ENCODE measurements at regions not wholly inside any gene's neighbourhood (a gene's known extent, or its start where the extent isn't known, plus 50 kb on each side); places are given as distances from the start of the nearest gene placed in this dataset.
"Not testable (repeated sequence)": the region's sequence is repeated elsewhere in the genome, so short reads cannot be mapped to it uniquely, and the experiment has no call there.

DNA sequence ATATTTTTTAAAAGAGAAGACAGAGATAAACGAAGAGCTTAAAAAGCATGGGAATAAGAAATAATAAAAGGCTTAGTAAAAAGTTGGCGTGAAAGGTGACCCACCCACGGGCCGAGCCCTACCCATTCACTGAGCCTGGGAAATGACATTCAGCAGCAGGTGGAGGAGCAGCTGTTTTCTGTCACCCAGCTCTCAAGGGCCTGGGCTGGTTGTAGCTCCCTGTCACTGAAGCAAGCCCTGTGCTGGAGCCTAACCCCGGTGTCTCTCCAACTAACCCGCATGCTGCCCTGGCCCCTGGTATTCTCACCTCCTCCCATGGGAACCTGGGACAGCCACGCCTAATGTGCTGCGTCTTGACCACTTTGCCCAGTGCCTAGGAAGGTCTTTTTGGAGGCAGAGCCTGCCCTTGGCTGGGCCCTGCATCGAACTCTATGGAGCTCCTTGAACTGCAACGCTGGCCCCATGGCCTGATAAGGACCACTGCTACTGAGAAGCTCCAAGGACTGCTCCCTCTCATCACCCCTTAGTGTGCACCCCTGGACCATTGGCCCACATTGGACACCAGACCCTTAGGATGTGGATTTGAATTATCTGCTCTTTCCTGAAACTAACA is 68.8 kb upstream of the IYD start:
- H3K27me3 ChIP-seq = no peaks in the 10 kb centered on the region
- no peaks in the 10 kb centered on the region for H3K36me3 ChIP-seq
- DNase-seq = no peak
- H3K9me3 ChIP-seq = peaks cover 12% of the 10 kb centered on the region
- no peak overlapping the region for H3K4me3 ChIP-seq

DNA sequence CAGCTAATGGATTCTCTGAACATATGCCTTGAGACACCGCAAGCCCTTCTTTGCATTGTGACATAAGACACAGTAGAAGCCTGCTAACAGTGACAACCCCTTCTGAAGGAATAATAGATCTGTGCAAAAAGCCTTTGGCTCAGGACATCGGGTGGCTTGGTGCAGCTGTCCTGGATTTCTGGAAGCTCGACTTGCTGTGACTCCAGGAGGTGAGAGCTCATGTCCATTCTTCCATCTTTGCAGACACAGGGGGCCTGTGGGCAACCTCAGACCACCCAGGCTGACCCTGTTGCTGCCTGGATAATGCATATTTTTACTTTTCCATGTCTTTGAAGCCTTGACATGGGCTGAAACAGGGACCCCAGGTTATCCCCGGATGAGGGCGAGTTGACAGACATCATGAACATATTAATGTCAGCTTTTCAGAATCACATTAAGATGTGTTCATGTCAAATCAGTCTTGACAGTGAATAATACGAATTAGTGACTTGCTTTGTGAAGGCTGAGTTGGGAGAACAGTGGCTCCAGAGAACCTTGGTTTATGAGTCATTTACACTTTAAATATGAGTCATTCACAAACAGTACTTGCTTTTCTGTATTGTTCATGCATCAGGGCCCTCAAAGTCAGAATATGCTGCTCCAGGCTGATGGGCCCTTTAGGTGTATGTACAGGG is 66.8 kb upstream of the IYD start:
- H3K36me3 ChIP-seq = no peaks in the 10 kb centered on the region
- no peaks in the 10 kb centered on the region for H3K27me3 ChIP-seq
- H3K4me3 ChIP-seq = no peak overlapping the region
- DNase-seq = peak; percentile 23
- H3K9me3 ChIP-seq = peaks cover 10% of the 10 kb centered on the region

DNA sequence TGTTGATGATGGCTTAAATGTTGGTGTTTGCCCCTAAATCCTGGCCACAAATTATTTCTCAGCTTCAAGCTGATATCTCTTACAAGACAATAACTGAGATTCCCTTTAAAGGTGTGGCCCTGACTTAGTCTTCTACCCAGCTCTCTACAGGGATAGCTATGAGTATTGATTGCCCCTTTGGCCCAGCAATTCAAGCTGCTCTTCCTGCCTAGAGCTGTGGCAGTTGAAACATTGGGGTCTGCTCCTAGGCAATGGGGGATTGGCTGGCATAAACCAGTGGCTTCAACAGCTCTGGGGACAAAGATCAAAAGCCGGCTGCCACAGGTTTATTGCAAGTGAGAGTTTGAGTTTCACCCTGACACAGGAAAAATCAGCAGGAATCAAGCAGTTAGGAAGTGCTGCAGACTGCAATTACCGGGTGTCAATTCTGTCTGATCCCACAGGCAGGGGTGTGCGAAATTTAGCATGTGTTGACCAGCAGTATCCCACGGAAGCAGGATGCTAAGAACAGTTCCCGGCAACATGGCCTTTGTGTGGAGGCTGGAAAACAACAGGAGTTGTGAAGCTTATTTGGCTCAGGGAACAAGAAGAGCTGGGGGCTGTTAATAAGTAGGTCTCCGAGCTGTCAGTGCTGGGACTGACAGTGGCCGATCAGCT is 66.2 kb upstream of the IYD start:
- no peaks in the 10 kb centered on the region for H3K27me3 ChIP-seq
- no peak overlapping the region for H3K4me3 ChIP-seq
- no peaks in the 10 kb centered on the region for H3K36me3 ChIP-seq
- peaks cover 4% of the 10 kb centered on the region for H3K9me3 ChIP-seq
- no peak for DNase-seq

DNA sequence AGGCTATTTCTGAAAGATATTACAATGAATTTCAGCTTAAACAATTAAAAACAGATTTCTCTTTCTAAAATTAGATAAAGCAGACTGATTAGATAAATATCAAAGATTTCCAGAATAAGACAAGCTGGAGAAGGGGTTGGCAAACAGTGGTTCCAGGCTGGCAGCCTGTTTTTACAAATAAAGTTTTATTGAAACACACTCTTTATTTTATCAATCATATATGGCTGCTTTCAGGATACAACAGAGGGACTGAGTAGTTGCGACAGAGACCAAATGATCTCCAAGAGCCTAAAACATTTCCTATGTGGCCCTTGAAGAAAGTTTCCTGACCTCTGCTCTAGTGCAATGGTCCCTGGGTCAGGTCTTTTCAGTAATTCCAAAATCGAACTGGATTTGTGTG is 65.6 kb upstream of the IYD start:
- Histone ChIP-seq H3K9me3 (no peaks in the 10 kb centered on the region), H3K4me3 (no peak overlapping the region)
- DNase-seq = no peak

DNA sequence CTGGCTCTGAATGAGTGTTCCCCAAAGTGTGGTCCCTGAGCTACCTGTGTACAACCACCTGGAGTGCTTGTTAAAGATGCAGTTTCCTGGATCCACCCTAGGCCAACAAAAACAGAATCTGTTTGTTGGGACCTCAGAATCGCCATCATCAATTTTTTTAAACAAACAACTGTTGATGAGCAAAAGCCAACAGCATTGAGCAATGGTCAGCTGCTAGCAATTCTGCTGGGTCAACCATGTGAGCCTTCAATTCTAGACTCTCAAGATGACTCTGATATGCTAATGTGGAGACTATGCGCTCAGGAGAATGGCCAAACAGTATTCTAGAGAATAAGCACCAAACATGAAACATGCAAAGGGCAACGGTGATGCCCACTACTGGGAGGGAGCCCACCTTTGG is 64.4 kb upstream of the IYD start:
- Histone ChIP-seq H3K36me3 (no peaks in the 10 kb centered on the region), H3K27me3 (no peaks in the 10 kb centered on the region), H3K4me3 (no peak overlapping the region), H3K9me3 (no peaks in the 10 kb centered on the region)
- DNase-seq = no peak

More for the DNA sequence above, 65.6 kb upstream of the IYD start:
- Histone ChIP-seq H3K36me3 (no peaks in the 10 kb centered on the region), H3K27me3 (no peaks in the 10 kb centered on the region)

DNA sequence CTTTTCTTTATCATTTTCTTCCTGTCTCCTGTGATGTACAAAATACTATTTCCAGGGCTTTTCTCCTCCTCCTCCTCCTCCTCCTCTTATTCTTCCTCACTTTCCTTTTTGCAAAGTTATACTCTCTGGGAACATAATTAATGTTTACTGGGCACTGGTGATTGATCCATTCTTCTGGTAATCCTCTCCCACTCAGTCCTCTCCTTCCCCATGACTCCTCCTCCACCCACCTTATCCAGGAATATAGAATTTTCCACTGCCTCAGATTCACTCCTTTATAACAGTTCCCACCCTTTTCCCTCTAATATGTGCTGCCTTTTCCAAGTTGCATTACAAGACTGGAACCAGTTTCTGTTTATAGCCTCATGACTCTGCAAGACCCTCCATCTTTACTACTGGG is 62.5 kb upstream of the IYD start:
- Histone ChIP-seq H3K9me3 (no peaks in the 10 kb centered on the region), H3K27me3 (no peaks in the 10 kb centered on the region), H3K36me3 (no peaks in the 10 kb centered on the region), H3K4me3 (no peak overlapping the region)
- DNase-seq = no peak

DNA sequence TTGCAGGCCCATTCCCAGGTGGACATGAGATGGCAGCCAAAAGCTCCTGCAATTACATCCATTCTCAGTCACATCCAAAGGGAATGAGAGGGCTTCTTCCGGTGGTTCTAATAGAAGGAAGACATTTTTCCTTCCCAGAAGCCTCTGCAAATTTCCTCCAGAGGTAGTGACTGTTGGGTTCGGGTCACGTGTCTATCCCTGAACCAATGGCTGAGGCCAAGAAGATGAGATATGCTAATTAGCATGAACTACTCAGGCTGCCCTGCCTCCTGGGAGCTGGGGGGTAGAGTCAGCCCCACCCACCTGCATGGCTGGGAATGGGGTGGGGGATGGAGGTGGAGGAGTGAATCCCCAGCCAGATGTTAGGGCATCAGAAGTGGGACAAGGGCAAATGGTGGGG is 61.3 kb upstream of the IYD start:
- Histone ChIP-seq H3K36me3 (no peaks in the 10 kb centered on the region), H3K27me3 (no peaks in the 10 kb centered on the region), H3K9me3 (no peaks in the 10 kb centered on the region), H3K4me3 (no peak overlapping the region)
- no peak for DNase-seq

DNA sequence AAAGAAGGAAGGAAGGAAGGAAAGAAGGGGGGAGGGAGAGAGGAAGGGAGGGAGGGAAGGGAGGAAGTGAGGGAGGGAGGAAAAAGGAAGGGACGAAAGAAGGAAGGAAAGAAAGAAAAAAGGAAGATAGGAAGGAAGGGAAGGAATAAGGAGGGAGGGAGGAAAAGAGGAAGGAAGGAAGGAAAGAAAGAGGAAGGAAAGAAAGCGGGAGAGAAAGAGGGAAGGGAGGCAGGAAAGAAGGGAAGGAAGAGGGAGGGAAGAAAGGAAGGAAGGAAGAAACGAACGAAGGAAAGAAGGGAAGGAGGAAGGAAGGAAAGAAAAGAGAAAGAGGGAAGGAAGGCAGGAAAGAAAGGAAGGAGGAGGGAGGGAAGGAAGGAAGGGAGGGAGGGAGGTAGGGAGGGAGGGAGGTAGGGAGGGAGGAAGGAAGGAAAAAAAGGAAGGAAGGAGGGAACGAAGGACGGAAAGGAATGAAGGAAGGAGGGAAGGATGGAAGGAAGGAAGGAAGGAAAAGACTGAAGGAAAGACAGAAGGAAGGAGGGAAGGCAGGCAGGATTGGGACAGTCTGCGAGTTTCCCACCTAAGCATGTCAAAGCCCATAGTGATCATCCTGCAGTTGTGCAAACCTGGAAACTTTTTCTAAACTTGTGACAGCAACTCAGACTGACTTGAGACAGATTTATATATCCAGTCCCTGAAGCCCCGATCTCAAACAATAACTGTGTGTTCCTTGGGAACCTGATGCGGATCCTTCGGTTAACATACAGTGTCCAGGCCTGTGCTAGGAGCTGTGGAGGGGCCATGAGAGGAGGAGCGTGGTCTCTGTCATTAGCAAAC is 59.8 kb upstream of the IYD start:
- Histone ChIP-seq H3K27me3 (no peaks in the 10 kb centered on the region), H3K9me3 (no peaks in the 10 kb centered on the region), H3K36me3 (no peaks in the 10 kb centered on the region), H3K4me3 (no peak overlapping the region)
- DNase-seq = no peak

DNA sequence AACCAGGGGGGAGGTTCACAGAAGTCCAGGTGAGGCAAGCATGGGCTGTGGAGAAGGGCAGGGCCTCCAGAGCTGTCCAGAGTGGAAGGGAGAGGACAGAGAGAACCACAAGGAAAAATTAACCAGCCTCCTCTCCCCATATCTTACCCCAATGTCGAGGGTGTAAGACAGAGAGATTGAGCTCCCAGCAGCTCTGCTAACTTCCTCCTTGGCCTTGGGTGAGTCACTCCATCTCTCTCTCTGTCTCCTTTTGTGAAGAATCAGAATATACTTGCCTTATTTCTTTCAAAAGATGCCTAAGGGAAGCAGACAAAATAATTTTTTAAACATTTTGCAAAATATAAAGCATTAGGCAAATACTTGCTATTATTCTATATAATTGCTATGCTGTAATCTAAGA is 58.3 kb upstream of the IYD start:
- no peak for DNase-seq
- H3K27me3 ChIP-seq = no peaks in the 10 kb centered on the region
- H3K36me3 ChIP-seq = no peaks in the 10 kb centered on the region
- H3K9me3 ChIP-seq = no peaks in the 10 kb centered on the region
- no peak overlapping the region for H3K4me3 ChIP-seq

DNA sequence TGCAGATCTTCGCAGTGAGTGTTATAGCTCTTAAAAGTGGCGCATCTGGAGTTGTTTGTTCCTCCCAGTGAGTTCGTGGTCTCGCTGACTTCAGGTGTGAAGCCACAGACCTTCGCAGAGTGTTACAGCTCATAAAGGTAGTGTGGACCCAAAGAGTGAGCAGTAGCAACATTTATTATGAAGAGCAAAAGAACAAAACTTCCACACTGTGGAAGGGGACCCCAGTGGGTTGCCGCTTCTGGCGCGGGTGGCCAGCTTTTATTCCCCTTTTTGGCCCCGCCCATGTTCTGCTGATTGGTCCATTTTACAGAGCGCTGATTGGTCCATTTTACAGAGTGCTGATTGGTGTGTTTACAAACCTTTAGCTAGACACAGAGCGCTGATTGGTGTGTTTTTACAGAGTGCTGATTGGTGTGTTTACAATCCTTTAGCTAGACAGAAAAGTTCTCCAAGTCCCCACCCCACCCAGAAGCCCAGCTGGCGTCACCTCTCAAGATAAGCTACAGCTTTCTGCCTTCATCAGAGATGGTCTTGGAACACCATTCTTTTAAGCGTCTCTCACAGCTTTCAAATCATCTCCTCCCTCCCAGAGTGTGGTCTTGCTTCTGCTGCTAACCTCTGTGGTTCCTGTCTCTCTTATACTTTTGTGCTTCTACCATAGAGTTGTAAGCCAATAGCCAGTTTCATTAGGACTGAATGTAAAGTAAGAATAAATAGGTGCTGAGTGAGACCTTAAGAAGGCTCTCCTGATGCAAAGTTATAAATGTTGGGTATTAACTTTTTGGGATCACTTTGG is 57.5 kb upstream of the IYD start:
- not testable (repeated sequence) for DNase-seq, H3K36me3 ChIP-seq, H3K9me3 ChIP-seq, H3K4me3 ChIP-seq, H3K27me3 ChIP-seq

DNA sequence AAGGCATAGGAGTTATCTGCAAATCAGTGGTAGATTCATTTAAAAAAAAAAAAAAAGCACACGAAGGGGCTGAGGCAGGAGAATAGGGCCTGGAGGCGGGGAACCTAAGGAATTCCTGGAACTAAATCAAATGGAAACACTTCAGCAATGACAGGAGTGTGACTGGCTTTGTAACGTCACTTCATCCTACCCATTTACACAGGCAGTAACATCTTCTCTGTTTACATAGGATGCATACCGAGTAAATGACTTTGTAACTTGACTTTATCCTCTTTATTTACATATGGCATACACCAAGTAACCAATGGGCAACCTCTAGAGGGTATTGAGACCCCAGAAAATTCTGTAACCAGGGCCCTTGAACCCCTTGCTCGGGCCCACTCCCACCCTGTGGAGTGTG is 56.4 kb upstream of the IYD start:
- no peak overlapping the region for H3K4me3 ChIP-seq
- no peak for DNase-seq
- H3K9me3 ChIP-seq = no peaks in the 10 kb centered on the region
- H3K36me3 ChIP-seq = no peaks in the 10 kb centered on the region
- H3K27me3 ChIP-seq = no peaks in the 10 kb centered on the region

DNA sequence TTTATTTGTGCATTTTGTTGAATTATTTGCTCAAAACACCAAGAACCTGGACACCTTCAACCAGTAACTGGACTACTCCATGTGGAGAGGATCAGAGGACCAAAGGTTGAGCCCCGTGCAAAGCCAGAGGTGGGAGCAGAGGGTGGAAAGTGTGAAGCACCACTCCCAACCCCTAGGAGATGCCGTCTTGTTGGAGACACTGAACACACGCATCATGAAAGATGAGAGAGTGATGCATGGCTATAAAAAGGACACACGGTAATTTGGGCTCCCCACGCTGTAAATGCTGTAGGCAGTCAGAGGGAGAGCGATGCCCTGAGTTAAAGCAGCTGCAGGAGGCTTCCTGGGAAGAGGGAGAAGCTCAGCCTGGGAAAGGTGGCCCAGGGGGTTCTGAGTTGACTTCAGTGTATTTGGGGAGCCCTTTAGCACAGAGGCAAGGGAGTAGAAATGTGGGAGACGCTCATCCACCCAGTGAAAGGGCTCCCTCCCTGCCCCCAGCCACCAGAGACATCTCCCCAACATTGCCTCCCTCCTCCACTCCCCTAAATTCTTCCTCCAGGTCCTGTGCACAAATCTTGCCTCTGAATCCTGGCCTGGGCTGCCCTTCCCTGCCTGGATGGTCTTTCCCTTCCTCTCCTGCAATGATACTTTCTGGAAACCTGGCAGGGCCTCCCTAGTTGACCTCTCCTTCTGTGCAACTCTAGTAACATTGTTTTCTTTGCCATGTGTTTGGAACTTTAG is 55.8 kb upstream of the IYD start:
- Histone ChIP-seq H3K4me3 (no peak overlapping the region), H3K36me3 (no peaks in the 10 kb centered on the region), H3K9me3 (no peaks in the 10 kb centered on the region), H3K27me3 (no peaks in the 10 kb centered on the region)
- no peak for DNase-seq

DNA sequence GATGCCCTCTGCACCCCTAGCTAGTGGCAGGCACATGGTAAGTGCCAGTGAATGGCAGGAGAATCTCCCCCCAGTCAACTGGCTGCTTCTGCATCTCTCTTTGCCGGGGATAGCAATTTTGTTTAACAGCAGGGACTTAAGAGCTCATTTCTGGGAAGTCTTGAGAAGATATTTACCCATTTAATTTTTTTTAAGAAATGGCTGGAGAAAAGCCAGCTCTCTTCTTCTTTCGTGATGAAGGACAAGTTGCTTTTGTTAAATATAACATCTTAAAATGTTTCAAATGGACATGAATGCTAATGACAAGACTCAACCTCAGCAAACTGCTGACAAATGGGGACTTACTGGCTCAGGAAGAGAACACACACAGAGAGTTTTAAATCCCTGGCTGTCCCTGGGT is 55.0 kb upstream of the IYD start:
- Histone ChIP-seq H3K36me3 (no peaks in the 10 kb centered on the region), H3K27me3 (no peaks in the 10 kb centered on the region), H3K4me3 (no peak overlapping the region), H3K9me3 (no peaks in the 10 kb centered on the region)
- no peak for DNase-seq

DNA sequence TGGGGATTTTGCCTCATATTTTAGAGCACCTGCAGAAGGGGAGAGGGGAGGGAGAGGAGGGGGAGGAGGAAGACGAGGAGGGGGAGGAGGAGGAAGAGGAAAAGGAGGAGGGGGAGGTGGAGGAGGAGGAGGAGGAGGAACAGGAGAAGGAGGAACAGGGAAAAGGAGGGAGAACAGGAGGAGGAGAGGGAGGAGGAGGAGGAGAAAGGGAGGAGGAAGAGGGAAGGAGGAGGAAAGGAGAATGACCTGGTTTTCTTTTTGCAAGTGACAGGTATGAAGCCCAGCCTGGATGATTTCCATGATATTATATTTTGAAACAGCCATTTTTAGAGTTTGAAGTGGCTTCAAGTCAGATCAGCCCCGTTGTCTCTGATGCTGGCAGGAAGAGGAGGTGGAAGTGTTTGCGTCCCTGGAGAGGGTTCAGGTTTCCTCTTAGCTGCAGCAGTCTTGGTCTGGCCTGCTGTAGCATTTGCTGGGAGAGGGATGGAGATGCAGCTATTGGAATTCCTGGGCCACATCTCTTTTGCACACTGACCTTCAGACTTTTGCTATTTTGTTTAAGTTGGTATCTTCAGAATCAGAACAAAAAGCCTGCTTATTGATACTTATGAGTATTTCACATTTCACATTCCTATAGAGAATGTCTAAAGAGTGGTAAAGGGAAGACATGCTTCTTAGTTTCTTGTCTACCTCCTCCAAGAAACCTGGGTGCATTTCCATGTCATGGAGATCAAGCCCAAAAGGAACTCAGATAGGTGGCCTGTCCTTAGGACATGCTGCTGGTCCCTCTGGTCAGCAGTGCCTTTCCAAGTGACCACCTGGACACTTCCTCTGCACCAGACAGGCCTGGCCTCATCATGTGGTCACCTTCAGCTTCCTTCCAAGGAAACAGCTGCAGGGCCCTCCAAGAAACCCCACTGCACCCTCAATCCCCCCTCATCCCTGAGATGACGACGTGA is 54.3 kb upstream of the IYD start:
- no peaks in the 10 kb centered on the region for H3K36me3 ChIP-seq

DNA sequence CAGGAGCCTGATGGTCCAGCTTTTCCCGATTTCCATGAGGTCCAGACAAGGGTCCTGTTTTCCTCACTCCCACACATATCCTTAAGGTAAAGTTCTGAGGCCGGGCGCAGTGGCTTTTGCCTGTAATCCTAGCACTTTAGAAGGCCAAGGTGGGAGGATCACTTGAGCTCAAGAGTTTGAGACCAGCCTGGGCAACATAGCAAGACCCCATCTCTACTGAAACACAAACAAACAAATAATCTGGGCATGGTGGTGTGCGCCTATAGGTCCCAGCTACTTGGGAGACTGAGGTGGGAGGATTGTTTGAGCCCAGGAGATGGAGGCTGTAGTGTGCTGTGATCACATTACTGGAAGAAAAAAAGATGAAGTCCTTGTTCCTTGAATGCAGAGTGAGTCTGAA is 53.2 kb upstream of the IYD start:
- no peak overlapping the region for H3K4me3 ChIP-seq
- H3K27me3 ChIP-seq = no peaks in the 10 kb centered on the region
- DNase-seq = no peak
- H3K36me3 ChIP-seq = no peaks in the 10 kb centered on the region
- H3K9me3 ChIP-seq = no peaks in the 10 kb centered on the region

More for the DNA sequence above, 54.3 kb upstream of the IYD start:
- Histone ChIP-seq H3K27me3 (no peaks in the 10 kb centered on the region), H3K4me3 (no peak overlapping the region), H3K9me3 (no peaks in the 10 kb centered on the region)
- no peak for DNase-seq

Data from MG63 (cell line).